HG02642 (cell line): ENCODE measurements at regions not wholly inside any gene's neighbourhood (a gene's known extent, or its start where the extent isn't known, plus 50 kb on each side); places are given as distances from the start of the nearest gene placed in this dataset.
"Not testable (repeated sequence)": the region's sequence is repeated elsewhere in the genome, so short reads cannot be mapped to it uniquely, and the experiment has no call there.

Experiments
- ATAC-seq: cut with Tn5 transposase; IDR thresholded peaks from one replicate; pipeline ENCODE4 v1.9.1; 2021; ENCODE audit warnings: mild to moderate bottlenecking; ENCODE audit not compliant: unreplicated experiment, poor library complexity

- ATAC-seq: no peak
Observed at GRCh38 chr5:145062280-145063062, 772.7 kb downstream of the PRELID2 start.

DNA sequence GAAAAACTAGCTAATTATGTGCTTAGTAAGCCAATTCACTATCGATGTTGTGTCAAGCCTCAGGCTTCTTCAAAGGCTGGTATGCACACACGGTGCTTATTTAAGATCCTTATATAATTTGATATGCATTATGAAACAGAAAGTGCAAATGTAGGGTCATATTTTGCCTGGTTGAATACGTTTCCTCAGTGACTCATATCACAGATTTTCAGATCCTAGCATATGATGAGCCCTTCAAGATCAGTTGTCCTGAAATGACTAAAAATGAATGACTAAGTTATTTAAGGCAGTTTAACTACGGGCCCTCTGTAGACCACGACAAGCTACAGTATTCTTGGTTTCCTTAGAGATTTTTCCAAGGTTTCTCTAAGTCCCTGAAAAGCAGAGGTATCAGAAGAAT is 778.3 kb downstream of the PRELID2 start:
- peak; percentile 99 for ATAC-seq

DNA sequence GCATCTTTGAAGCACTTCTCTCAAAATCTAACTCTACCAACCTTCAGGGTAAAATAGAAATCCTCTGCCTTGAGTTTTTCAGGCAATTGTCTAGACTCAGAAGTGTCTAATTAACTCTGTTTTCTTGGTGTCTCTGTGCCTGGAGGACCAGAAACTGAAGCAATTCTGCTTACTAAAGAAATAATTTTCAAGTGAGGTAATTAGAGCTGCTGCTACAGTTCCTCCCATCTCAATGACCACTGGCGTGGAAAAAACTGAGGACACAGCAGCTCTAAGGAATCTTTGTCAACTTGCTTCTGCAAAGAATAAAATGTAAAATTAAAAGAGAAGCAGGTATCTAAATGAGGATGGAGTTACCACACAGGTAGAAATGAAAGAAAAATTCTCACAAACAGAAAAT is 785.0 kb downstream of the PRELID2 start:
- no peak for ATAC-seq

GRCh38 chr5:145044970-145045369 is 790.2 kb downstream of the PRELID2 start:
- ATAC-seq: no peak

- no peak for ATAC-seq
Observed at GRCh38 chr5:145028626-145029025, 806.5 kb downstream of the PRELID2 start.

GRCh38 chr5:145027286-145027685 is 807.9 kb downstream of the PRELID2 start:
- ATAC-seq: no peak

DNA sequence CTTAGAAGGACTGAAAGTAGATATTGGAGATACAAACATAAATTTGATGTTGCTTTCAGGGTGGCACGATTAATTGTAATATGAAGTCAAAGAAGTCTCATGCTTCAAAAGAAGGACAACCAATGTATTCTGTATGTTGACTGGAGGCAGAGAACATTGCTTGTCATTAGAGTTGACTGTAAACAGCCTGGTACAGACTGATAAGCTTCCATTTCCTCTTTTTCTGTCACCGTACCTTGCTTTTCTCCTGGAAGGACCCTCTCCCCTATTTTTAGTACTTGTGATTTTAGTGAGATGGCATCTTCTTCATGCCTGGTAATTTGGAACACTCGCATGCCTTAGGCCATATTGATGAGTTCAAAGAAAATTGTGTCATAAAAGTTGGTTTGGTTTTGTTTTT is 809.4 kb downstream of the PRELID2 start:
- no peak for ATAC-seq

DNA sequence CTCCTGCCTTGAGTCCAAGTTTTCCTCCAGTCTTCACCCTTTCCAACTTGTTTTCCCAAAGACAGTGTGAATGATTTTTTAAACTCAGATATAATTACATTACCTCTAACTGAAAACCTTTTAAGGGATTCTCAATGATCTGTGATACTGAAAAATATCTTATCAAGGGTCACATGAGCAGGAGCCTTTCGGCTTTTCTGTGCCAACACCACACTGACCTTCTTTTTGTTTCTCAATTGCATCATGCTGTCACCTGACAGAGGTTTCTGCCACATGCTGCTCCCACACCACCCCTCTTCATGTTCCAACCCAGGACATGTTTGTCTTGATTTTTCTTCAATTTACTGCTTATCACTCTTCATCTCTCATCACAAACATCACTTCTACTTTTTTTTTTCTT is 820.0 kb downstream of the PRELID2 start:
- ATAC-seq: no peak

DNA sequence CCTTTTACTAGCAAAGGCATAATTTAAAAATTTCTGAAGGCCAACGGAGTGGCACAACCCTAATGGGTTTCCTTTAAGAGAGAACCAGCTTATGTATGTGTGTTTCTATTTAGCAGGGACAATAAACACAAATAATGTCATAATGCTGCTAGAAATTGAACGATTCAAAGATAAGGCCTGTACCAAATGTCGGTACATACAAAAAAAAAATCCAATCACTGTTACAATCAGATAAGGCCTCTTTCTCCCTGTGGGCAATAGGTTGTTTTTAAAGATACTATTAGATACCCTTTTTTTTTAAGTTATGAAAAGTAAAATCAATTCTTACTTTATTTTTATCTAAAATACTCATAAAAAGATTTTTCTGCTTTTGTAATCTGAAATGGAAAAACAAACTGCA is 821.0 kb downstream of the PRELID2 start:
- ATAC-seq: no peak

DNA sequence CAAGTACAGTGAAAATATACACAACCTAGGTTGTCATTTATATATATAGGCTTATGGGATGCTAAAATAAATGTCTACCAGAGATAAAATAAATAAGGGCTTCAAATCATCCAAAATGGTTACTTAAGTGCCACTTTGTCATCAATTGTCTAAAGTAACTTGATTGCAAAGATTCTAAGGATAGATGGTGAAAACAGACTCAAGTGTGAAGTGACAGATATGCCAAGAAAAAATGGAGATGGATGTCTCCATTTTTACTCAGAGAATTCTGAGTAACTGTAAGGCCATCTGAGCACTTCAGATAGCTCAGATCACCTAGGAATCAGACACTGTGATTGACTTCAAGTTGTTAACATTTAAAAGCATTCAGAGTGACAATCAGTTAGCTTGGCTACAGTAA is 824.3 kb downstream of the PRELID2 start:
- ATAC-seq: no peak

- no peak for ATAC-seq
Observed at GRCh38 chr5:145008876-145009530, 826.1 kb downstream of the PRELID2 start.

GRCh38 chr5:144994356-144994755 is 823.7 kb downstream of the KCTD16 start:
- ATAC-seq: not testable (repeated sequence)

DNA sequence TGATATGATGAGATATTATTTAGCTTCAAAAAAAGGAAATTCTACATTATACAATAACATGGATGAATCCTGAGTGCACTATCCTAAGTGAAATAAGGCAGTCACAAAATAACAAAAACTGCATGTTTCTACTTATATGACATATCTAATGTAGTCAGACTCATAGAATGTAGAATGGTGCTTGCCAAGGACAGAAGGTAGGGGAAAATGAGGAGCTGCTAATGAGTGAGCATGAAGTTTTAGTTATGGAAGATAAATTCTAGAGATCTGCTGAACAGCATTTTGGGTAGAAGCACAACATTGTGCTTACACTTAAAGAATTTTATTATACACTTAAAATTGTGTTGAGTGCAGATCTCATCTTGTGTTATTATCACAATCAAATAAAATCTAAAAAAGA is 812.4 kb downstream of the KCTD16 start:
- ATAC-seq: no peak

DNA sequence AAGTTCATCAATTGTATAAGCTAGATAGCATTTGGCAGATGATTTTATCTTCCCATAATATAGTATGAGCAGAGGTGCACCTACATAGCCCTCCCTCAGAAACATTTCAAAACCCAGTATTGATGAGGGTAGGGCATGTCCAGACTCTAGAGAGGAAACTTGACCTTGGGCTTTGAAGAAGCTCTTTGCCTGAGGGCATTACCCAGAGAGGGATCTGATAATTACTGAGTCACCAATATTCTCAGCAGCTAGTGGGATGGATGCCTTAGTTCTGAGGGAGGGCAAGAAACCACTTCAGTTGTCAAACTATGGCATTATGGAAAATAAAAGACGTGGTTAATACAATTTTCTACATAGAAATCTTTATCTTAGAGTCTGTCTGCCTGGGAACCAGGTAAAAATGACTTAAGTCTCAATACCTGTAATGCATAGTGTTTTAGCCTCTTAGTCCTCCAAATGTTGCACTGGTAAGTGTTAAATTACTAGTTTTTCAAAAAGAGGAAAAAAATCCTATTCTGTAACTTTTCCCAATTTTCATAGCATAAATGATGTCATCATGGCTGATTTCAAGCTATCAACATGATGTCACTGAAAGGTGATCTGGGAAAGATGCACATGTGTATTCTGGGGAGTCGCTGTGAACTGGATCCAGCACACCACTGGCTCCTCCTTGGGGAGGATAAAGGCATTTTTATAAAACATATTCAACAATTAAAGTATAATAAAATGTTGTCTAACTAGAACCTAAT is 809.0 kb downstream of the KCTD16 start:
- no peak for ATAC-seq

DNA sequence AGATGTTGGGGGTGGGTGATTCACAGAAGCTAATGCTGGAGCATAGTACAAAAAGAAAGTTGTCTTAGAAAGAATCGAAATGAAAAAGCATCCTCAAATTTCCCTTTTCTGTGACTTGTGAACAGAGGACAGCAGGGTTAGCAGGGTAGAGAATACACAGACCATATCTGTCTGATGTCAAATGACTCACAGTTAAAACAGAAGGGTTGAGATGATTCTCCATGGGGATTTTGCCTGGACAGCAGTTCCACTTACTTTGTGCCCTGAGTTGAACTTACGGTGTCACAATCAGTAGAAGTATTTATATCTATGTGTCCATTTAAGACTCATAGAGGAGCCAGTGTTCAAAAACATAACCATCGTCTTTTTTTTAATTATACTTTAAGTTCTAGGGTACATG is 801.6 kb downstream of the KCTD16 start:
- ATAC-seq: no peak

GRCh38 chr5:144971108-144971850 is 800.6 kb downstream of the KCTD16 start:
- no peak for ATAC-seq

- no peak for ATAC-seq
Observed at GRCh38 chr5:144960296-144960695, 789.6 kb downstream of the KCTD16 start.

DNA sequence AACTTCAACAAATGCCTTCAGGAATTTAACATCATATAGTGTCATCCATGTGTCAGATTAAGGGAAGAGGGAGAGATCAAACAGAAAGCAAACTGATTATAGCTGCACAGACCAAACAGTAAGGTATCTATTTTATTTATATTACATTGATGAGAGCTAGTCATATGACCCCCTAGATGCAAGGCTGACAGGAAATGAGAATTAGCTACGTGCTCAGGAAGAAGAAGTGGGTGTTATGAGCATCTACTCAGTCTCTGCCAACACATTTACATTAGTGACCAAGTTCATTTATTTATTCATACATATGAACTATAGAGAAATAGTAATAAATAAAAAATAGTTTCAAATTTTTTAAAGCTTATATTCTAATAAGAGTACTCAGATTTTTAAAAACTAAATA is 787.3 kb downstream of the KCTD16 start:
- ATAC-seq: no peak

- ATAC-seq: no peak
Observed at GRCh38 chr5:144950996-144951395, 780.3 kb downstream of the KCTD16 start.

GRCh38 chr5:144947023-144947422 is 776.4 kb downstream of the KCTD16 start:
- no peak for ATAC-seq

GRCh38 chr5:144945503-144945902 is 774.8 kb downstream of the KCTD16 start:
- no peak for ATAC-seq
